ENCODE measurements at regions not wholly inside any gene's neighbourhood (a gene's known extent, or its start where the extent isn't known, plus 50 kb on each side); places are given as distances from the start of the nearest gene placed in this dataset.
"Not testable (repeated sequence)": the region's sequence is repeated elsewhere in the genome, so short reads cannot be mapped to it uniquely, and the experiment has no call there.

- DNase-seq, result no peak
Observed at GRCh38 chr12:124471828-124472227, 95.6 kb downstream of the NCOR2 start.

GRCh38 chr12:124470806-124471205 is 96.6 kb downstream of the NCOR2 start:
- DNase-seq, result no peak

- DNase-seq, result no peak
Observed at GRCh38 chr12:124470139-124470538, 97.3 kb downstream of the NCOR2 start.

GRCh38 chr12:124469193-124469888 is 98.1 kb downstream of the NCOR2 start:
- DNase-seq, result no peak

GRCh38 chr12:124467549-124467948 is 99.9 kb downstream of the NCOR2 start:
- DNase-seq, result not testable (repeated sequence)

- peak; percentile 69 for DNase-seq
Observed at GRCh38 chr12:124466216-124467128, 100.9 kb downstream of the NCOR2 start.

- no peak for DNase-seq
Observed at GRCh38 chr12:124465473-124465872, 101.9 kb downstream of the NCOR2 start.

- no peak for DNase-seq
Observed at GRCh38 chr12:124464830-124465229, 102.6 kb downstream of the NCOR2 start.

- no peak for DNase-seq
Observed at GRCh38 chr12:124464062-124464461, 103.3 kb downstream of the NCOR2 start.

- no peak for DNase-seq
Observed at GRCh38 chr12:124463341-124463921, 104.0 kb downstream of the NCOR2 start.

GRCh38 chr12:124462750-124463149 is 104.7 kb downstream of the NCOR2 start:
- DNase-seq, result no peak

GRCh38 chr12:124461851-124462623 is 105.4 kb downstream of the NCOR2 start:
- no peak for DNase-seq

GRCh38 chr12:124461241-124461673 is 106.2 kb downstream of the NCOR2 start:
- DNase-seq, result no peak

GRCh38 chr12:124460771-124461170 is 106.6 kb downstream of the NCOR2 start:
- DNase-seq, result no peak

- DNase-seq, result no peak
Observed at GRCh38 chr12:124459852-124460645, 107.4 kb downstream of the NCOR2 start.

GRCh38 chr12:124458992-124459851 is 108.2 kb downstream of the NCOR2 start:
- DNase-seq, result no peak

- no peak for DNase-seq
Observed at GRCh38 chr12:124458220-124458991, 109.0 kb downstream of the NCOR2 start.

- DNase-seq, result no peak
Observed at GRCh38 chr12:124457287-124458219, 109.9 kb downstream of the NCOR2 start.

- DNase-seq, result no peak
Observed at GRCh38 chr12:124456652-124457152, 110.7 kb downstream of the NCOR2 start.

All from 8988T (cell line).